ENCODE measurements at regions not wholly inside any gene's neighbourhood (a gene's known extent, or its start where the extent isn't known, plus 50 kb on each side); places are given as distances from the start of the nearest gene placed in this dataset.

GRCh38 chr18:72107647-72108383, 436.3 kb downstream of the CBLN2 start:
- Histone ChIP-seq H3K9me3 (ENCODE audit: control insufficient read depth in 2 of 3, insufficient read depth in 1 of 3, low read length in 3 of 3) (no peaks in the 10 kb centered on the region), H3K36me3 (ENCODE audit: control insufficient read depth in 2 of 3, insufficient read depth in 3 of 3, low read length in 3 of 3) (no peaks in the 10 kb centered on the region), H3K4me1 (ENCODE audit: control insufficient read depth in 2 of 3, insufficient read depth in 2 of 3, low read depth in 1 of 3, low read length in 3 of 3) (no peaks in the 10 kb centered on the region), H3K4me3 (ENCODE audit: low read length in 3 of 3) (no peak overlapping the region), H3K27ac (ENCODE audit: low read depth in 2 of 2, low read length in 2 of 2) (no peak overlapping the region), H3K9ac (ENCODE audit: low read length in 3 of 3) (no peak overlapping the region), H3K27me3 (ENCODE audit: control insufficient read depth, insufficient read depth, low read length) (no peaks in the 10 kb centered on the region)
- FAIRE-seq = no peak
- peak in 2 of 5 donors; percentile 1 to 24 for DNase-seq
- intact Hi-C loops (cut with DNase I) = no loop called here
- TF ChIP-seq CTCF (IDR thresholded peaks at IDR 0.05; ENCODE audit: borderline replicate concordance, extremely low read depth, insufficient read depth) = no peak

GRCh38 chr18:72104851-72105250, 439.3 kb downstream of the CBLN2 start:
- no peak overlapping the region for H3K4me3 ChIP-seq (ENCODE audit: low read length in 3 of 3)
- H3K4me1 ChIP-seq (ENCODE audit: control insufficient read depth in 2 of 3, insufficient read depth in 2 of 3, low read depth in 1 of 3, low read length in 3 of 3) = no peaks in the 10 kb centered on the region
- no peaks in the 10 kb centered on the region for H3K9me3 ChIP-seq (ENCODE audit: control insufficient read depth in 2 of 3, insufficient read depth in 1 of 3, low read length in 3 of 3)
- no peaks in the 10 kb centered on the region for H3K27me3 ChIP-seq (ENCODE audit: control insufficient read depth, insufficient read depth, low read length)
- intact Hi-C loops (cut with DNase I) = no loop called here
- no peak for TF ChIP-seq CTCF (IDR thresholded peaks at IDR 0.05; ENCODE audit: borderline replicate concordance, extremely low read depth, insufficient read depth)
- no peak for DNase-seq
- H3K27ac ChIP-seq (ENCODE audit: low read depth in 2 of 2, low read length in 2 of 2) = no peak overlapping the region
- H3K9ac ChIP-seq (ENCODE audit: low read length in 3 of 3) = no peak overlapping the region
- FAIRE-seq = no peak
- H3K36me3 ChIP-seq (ENCODE audit: control insufficient read depth in 2 of 3, insufficient read depth in 3 of 3, low read length in 3 of 3) = no peaks in the 10 kb centered on the region

- Histone ChIP-seq H3K27ac (ENCODE audit: low read depth in 2 of 2, low read length in 2 of 2) (no peak overlapping the region), H3K4me3 (ENCODE audit: low read length in 3 of 3) (no peak overlapping the region), H3K4me1 (ENCODE audit: control insufficient read depth in 2 of 3, insufficient read depth in 2 of 3, low read depth in 1 of 3, low read length in 3 of 3) (no peaks in the 10 kb centered on the region), H3K27me3 (ENCODE audit: control insufficient read depth, insufficient read depth, low read length) (no peaks in the 10 kb centered on the region), H3K9me3 (ENCODE audit: control insufficient read depth in 2 of 3, insufficient read depth in 1 of 3, low read length in 3 of 3) (no peaks in the 10 kb centered on the region), H3K9ac (ENCODE audit: low read length in 3 of 3) (no peak overlapping the region), H3K36me3 (ENCODE audit: control insufficient read depth in 2 of 3, insufficient read depth in 3 of 3, low read length in 3 of 3) (no peaks in the 10 kb centered on the region)
- no peak for TF ChIP-seq CTCF (IDR thresholded peaks at IDR 0.05; ENCODE audit: borderline replicate concordance, extremely low read depth, insufficient read depth)
- FAIRE-seq (no peak), DNase-seq (no peak)
- intact Hi-C loops (cut with DNase I) = no loop called here
Measured at GRCh38 chr18:72102412-72102811, 441.7 kb downstream of the CBLN2 start.
